NCI-H146 treated with DMSO at 0.1 percent for 48 hours (cell line): ENCODE measurements at regions not wholly inside any gene's neighbourhood (a gene's known extent, or its start where the extent isn't known, plus 50 kb on each side); places are given as distances from the start of the nearest gene placed in this dataset.

Experiments used
- DNase-seq: peaks from one replicate; lab custom pipeline; 2025; ENCODE audit not compliant: unreplicated experiment; lab: John Stamatoyannopoulos, UW

DNA sequence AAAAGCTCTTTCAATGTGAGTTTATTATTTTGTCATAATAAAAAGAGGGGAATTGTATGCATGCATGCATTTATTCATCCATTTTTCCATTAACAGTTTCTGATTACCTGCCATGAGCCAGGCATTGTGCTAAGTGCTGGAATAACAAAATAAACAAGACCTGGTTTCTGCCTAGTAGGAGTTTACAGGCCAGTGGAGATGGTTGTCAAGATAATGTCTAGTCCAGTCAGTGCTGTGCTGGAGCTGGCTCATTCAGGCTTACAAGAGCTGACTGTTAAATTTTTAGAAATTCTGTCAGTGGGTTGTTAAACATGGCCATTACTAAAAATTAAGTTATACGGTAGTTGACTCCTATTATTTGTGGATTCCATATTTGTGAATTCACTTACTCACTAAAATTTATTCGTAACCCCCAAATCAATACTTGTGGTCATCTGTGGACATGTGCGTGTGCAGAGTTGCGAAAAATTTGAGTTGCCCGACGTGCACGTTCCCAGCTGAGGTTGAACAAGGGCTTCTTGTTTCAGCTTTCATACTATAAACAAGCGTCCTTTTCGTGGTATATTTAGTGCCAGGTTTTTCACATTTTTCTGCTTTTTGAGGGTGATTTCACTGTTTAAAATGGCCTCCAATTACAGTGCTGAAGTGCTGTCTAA lies 172.3 kb upstream of the RPS6KA3 start:
- DNase-seq: no peak

DNA sequence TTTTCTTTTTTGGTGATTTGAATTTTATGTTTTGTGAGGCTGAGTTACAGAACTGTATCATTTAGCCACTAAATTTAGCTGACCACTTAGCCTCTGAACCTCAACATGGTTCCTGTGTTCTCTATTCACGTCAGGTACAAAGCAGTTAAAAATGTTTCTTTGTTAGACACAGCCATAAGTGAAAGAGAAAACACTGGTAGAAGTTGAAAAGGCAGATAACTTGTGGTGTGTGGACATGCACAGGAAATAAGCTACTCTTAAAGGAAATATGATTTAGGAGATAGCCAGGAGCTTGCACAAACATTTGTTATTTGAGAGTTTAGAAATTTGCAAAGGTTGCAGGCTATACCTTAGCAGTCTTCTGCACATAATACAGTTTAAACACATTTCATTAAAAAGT lies 171.0 kb upstream of the RPS6KA3 start:
- no peak for DNase-seq

DNA sequence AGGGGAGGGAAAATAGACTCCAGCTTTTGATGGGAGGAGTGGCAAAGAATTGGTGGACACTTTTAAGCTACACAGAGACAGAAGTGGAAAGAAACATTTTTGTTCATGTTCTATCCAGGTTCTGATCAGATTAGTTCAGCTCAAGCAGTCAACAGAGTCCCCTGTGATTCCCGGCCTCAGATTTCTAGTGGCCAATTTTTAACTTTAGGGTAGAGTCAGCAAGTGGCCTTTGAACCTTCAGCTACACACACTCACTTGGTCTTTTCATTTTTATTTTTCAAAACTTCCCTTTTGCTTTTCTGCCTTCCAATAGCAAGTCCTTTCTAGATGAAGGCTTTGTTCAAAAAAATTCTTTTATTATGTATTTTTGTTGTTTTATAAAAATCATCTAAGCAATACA lies 169.2 kb upstream of the RPS6KA3 start:
- no peak for DNase-seq

- DNase-seq: no peak
Observed at GRCh38 chrX:20434986-20435385, 168.3 kb upstream of the RPS6KA3 start.

GRCh38 chrX:20433388-20433775 lies 166.7 kb upstream of the RPS6KA3 start:
- DNase-seq: no peak

GRCh38 chrX:20432746-20433387 lies 166.2 kb upstream of the RPS6KA3 start:
- no peak for DNase-seq

- no peak for DNase-seq
Observed at GRCh38 chrX:20432048-20432447, 165.3 kb upstream of the RPS6KA3 start.

DNA sequence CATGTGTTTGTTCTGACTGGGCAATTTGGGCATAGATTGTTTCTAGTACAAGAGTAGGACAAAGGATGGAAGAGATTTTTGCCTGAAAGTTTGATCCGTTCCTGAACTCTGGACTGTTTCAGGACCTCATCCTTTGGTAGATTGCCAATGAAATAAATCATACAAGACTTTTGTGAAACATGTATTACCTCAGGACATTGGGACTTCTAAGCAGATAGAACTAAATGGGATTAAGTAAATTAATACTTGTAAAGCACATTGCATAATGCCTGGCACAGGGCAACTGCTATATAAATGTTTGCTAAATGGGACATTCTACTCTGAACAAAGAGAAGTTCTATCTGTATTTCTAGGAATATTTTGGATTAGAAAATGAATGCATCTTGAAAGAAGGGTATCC lies 164.8 kb upstream of the RPS6KA3 start:
- no peak for DNase-seq

DNA sequence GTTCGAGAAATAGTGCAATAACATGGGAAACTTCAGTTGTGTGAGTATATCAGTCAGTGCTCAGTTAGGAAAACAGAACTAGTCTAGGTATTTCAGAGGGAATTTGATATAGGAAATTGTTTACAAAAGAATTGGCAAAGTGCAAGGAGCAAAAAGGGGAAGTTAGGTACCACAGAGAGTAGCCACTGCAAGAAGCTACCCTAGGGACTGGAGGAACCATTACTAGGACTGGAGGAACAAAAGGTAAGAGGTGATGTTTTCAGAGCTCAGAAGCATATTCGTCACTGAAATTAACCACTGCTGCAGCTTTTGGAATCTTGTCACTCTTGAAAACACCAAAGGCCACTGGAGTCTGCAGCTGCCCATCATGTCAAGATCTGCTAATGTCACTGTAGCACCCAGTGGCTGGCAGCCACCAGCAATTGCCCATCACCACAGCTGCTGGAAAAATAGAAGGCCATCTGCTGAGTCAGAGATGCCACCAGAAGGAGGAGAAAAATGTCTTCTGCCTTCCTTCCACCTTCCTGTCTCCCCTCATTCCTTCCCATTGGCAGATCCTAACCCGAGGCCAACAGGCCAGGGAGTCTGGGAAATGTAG lies 160.6 kb upstream of the RPS6KA3 start:
- DNase-seq: no peak

DNA sequence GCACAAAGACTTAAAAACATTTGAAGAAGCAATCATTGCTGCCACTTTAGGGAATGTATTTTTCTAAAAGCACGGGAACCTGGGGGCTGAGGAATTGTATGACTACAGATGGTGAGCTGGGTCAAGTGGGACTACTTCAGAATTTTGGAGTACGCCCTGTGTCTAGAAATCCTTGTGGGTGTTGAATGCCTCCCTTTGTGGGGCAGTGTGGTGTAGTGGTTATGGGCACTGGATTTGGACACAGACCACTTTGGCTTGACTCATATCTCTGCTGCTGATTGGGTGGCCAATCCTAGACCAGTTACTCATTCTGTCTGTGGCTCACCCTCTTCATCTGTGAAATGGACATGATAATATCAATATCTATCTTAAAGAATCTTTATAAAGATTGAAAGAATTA lies 155.0 kb upstream of the RPS6KA3 start:
- DNase-seq: no peak

GRCh38 chrX:20421275-20421674 lies 154.6 kb upstream of the RPS6KA3 start:
- no peak for DNase-seq

DNA sequence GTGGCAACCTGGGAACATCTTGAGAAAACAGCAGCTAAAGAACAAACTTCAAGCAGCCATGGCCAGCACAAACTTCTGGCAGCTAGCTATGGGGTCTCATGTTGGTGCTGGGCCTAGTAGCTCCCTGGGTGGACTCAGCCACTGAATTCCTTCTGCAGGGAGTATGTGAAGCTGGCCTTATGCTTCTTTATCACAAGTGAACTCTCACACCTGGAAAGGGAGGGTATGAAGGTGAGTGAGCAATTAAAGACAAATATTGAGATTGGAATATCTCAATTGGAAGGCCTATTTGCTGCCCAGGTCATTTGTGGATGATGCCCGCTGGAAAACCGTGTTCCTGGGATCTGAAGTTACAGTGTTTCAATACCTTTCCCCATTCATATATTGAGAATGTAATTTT lies 153.3 kb upstream of the RPS6KA3 start:
- no peak for DNase-seq

DNA sequence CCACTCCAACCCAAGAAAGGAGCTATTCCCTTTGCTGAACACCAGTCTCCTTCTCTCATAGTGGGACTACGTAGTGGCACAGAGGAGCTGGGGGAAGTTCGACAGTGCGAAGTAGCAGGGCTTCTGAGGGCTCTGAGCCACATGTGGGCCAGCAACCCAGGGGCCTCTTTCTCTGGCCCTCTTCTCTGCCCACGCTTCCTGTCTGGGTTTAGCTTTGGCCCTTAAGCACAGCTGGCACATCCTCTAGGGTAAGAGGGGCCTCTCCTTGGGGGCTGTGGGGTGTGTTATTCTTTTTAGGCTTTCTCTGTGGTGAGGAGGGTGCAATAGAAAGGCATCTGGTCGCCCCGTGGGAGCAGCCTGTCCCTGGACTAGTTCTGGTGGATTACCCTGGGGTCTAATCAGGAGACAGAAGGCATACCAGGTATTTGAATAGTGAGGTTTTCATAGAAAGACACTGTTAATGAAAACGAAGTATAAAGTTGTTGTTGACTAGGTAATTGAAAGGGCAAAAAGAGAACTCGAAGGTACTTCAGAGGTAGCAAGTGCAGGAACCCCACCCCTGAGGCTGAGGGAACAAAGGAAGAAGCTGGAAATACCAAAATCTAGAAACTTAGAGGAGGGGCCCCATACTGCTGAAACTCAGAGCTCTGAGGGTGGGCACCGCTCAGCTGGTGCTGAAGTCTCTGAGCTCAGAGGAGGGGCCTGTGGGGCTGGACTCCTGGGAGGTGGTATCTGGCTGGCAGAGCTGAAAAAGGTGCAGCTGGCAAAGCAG lies 151.9 kb upstream of the RPS6KA3 start:
- no peak for DNase-seq

- DNase-seq: no peak
Observed at GRCh38 chrX:20414762-20415445, 148.2 kb upstream of the RPS6KA3 start.

DNA sequence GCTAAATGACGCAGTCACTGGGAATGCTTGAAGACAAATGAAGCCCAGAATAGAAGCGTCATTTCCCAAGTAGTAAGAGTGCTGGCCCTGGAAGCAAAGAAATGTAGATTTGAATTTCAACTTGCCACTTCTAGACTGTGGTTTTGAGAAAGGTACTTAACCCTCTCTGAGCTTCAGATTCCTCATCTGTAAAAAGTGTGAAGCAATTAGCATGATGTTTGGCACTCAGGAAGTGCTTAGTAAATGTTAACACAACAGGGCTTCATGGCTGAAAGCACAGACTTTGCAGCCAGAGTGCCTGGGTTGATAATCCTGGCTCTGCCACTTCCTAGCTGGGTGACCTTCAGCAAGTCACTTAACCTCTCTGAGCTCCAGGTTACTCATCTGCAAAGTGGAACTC lies 147.4 kb upstream of the RPS6KA3 start:
- DNase-seq: no peak

- DNase-seq: no peak
Observed at GRCh38 chrX:20412871-20413486, 146.3 kb upstream of the RPS6KA3 start.

- DNase-seq: no peak
Observed at GRCh38 chrX:20410540-20410939, 143.8 kb upstream of the RPS6KA3 start.

DNA sequence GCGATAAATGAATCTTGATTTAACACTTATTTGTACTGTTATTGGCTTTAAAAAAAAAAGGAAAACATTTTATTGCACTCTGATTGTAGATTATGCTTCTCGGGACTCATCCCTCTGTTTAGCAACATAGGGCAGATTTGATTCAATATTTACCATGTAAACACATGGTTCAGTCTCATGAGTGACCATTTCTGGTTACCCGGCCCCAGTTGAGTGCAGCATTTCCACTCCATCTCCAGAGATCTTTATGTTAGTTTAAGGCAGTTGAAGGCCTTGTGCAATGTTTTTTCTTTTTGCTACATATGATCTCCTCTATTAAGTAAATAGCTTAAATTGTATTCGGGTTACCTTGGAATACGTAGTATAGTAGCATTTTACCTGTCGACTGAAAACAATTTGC lies 143.3 kb upstream of the RPS6KA3 start:
- no peak for DNase-seq

- DNase-seq: no peak
Observed at GRCh38 chrX:20402956-20403355, 136.2 kb upstream of the RPS6KA3 start.

GRCh38 chrX:20399728-20400414 lies 133.2 kb upstream of the RPS6KA3 start:
- no peak for DNase-seq
